Right lung (tissue), 2 donors: ENCODE measurements at regions not wholly inside any gene's neighbourhood (a gene's known extent, or its start where the extent isn't known, plus 50 kb on each side); places are given as distances from the start of the nearest gene placed in this dataset.
A peak's percentile ranks its signal among the peaks of the same experiment; 100 is the strongest.

ENCODE experiments used
- DNase-seq, 2 donors: peaks; one replicate each; pipeline ENCODE4 v3.0.0-alpha.2; 2013

- no peak for DNase-seq
Measured at GRCh38 chr12:87841935-87842334, 187.3 kb downstream of the C12orf50 start.

- no peak for DNase-seq
Measured at GRCh38 chr12:87836190-87836589, 193.0 kb downstream of the C12orf50 start.

- DNase-seq, result no peak
Measured at GRCh38 chr12:87828382-87828973, 200.7 kb downstream of the C12orf50 start.

- DNase-seq, result no peak
Measured at GRCh38 chr12:87827638-87828264, 201.4 kb downstream of the C12orf50 start.

- DNase-seq, result no peak
Measured at GRCh38 chr12:87822923-87823322, 206.3 kb downstream of the C12orf50 start.

- DNase-seq, result no peak
Measured at GRCh38 chr12:87820524-87821202, 208.5 kb downstream of the C12orf50 start.

GRCh38 chr12:87818441-87818840 lies 210.8 kb downstream of the C12orf50 start:
- DNase-seq, result no peak

GRCh38 chr12:87815771-87816585 lies 213.2 kb downstream of the C12orf50 start:
- DNase-seq, result peak; percentile 63 to 65

- DNase-seq, result no peak
Measured at GRCh38 chr12:87814625-87815024, 214.6 kb downstream of the C12orf50 start.

GRCh38 chr12:87813476-87814234 lies 215.5 kb downstream of the C12orf50 start:
- DNase-seq, result no peak

GRCh38 chr12:87812681-87813080 lies 216.5 kb downstream of the C12orf50 start:
- DNase-seq, result no peak

- no peak for DNase-seq
Measured at GRCh38 chr12:87812030-87812429, 217.2 kb downstream of the C12orf50 start.

- DNase-seq, result no peak
Measured at GRCh38 chr12:87809916-87810315, 219.3 kb downstream of the C12orf50 start.

- DNase-seq, result no peak
Measured at GRCh38 chr12:87807086-87807485, 222.1 kb downstream of the C12orf50 start.

- DNase-seq, result no peak
Measured at GRCh38 chr12:87806310-87806709, 222.9 kb downstream of the C12orf50 start.

GRCh38 chr12:87804386-87804785 lies 224.8 kb downstream of the C12orf50 start:
- DNase-seq, result no peak

GRCh38 chr12:87802721-87803011 lies 226.5 kb downstream of the C12orf50 start:
- DNase-seq, result no peak

- no peak for DNase-seq
Measured at GRCh38 chr12:87801860-87802720, 227.1 kb downstream of the C12orf50 start.

- DNase-seq, result no peak
Measured at GRCh38 chr12:87796961-87797516, 232.2 kb downstream of the C12orf50 start.

GRCh38 chr12:87795555-87795954 lies 233.6 kb downstream of the C12orf50 start:
- DNase-seq, result no peak

- DNase-seq, result no peak
Measured at GRCh38 chr12:87794854-87795253, 234.3 kb downstream of the C12orf50 start.
